Adrenal gland (tissue), 5 donors: ENCODE measurements at regions not wholly inside any gene's neighbourhood (a gene's known extent, or its start where the extent isn't known, plus 50 kb on each side); places are given as distances from the start of the nearest gene placed in this dataset.

Experiments
- POLR2A ChIP-seq, 2 donors: fragments of 450-650 bp; IDR thresholded peaks; one replicate each; pipeline ENCODE4 v1.6.1; 2017; ENCODE audit warnings: antibody characterized with exemption in 2 of 2, mild to moderate bottlenecking in 2 of 2, moderate library complexity in 1 of 2
- TF ChIP-seq, protein P1 (sequence below), 6 experiments: fragments of 450-650 bp in 4 of 6; fragments of 200-600 bp in 2 of 6; sonication (generic) in 1 of 6; IDR thresholded peaks; 1 replicate in 5 of 6; 2 replicates in 1 of 6; pipeline versions ENCODE4 v1.5.1 to v1.8.0; 2016 to 2021; ENCODE audit warnings: antibody characterized with exemption in 6 of 6, mild to moderate bottlenecking in 2 of 6, moderate library complexity in 1 of 6
- donor health status: DM: no; HTN: no; CAD: no.

DNA sequence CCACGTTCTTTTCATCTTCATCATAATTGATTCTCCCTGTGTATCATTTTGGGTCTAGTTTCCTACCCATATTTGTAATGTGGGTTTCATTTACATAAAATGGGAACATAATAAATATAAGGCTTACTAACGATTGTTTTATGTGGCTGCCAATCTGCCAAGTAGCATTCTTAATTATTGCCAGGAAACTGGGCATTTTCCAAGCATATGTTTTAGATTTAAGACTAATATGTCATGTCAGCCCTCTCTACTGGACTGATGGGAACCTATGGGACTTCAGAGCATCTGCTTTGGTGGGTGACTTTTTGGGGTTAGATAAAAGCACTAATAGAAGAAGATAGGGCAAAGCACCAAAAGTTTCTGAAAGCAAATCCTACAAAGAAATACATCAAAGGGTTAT lies 157.5 kb downstream of the TBX18 start:
- TF ChIP-seq POLR2A (IDR thresholded peaks at IDR 0.05) = no peak
- TF ChIP-seq, protein P1, sequence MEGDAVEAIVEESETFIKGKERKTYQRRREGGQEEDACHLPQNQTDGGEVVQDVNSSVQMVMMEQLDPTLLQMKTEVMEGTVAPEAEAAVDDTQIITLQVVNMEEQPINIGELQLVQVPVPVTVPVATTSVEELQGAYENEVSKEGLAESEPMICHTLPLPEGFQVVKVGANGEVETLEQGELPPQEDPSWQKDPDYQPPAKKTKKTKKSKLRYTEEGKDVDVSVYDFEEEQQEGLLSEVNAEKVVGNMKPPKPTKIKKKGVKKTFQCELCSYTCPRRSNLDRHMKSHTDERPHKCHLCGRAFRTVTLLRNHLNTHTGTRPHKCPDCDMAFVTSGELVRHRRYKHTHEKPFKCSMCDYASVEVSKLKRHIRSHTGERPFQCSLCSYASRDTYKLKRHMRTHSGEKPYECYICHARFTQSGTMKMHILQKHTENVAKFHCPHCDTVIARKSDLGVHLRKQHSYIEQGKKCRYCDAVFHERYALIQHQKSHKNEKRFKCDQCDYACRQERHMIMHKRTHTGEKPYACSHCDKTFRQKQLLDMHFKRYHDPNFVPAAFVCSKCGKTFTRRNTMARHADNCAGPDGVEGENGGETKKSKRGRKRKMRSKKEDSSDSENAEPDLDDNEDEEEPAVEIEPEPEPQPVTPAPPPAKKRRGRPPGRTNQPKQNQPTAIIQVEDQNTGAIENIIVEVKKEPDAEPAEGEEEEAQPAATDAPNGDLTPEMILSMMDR (IDR thresholded peaks at IDR 0.05) = no peak
